ENCODE measurements at regions not wholly inside any gene's neighbourhood (a gene's known extent, or its start where the extent isn't known, plus 50 kb on each side); places are given as distances from the start of the nearest gene placed in this dataset.
"Not testable (repeated sequence)": the region's sequence is repeated elsewhere in the genome, so short reads cannot be mapped to it uniquely, and the experiment has no call there.

DNA sequence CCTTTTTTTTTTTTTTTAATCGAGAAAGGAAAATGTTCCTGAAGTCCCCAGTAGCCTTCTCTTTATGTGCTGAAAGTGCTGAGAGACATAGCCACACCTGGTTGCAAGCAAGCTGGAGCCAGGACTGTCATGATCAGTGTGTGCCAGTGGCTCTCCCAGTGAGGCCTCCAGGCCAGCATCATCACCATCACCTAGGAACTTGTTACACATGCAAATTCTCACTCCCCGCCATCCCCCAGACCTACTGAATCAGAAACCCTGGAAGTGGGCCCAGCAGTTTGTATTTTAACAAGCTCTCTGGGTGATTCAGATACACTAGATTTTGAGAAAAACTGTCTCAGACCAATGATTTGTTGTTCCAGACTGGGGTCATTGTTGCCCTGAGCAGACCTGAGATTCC lies 181.9 kb upstream of the GLRA1 start:
- Histone ChIP-seq H2BK12ac (ENCODE audit: low read length) (no peak overlapping the region), H3K18ac (ENCODE audit: low read length) (no peak overlapping the region), H3K27me3 (ENCODE audit: insufficient read depth, low read length) (no peaks in the 10 kb centered on the region), H3K14ac (ENCODE audit: low read length) (no peak overlapping the region), H3K36me3 (ENCODE audit: control insufficient read depth in 1 of 2, insufficient read depth in 2 of 2, low read length in 2 of 2) (no peaks in the 10 kb centered on the region), H2BK120ac (ENCODE audit: insufficient read depth, low read length, poor library complexity) (no peak overlapping the region), H3K4me1 (ENCODE audit: control insufficient read depth in 1 of 2, insufficient read depth in 2 of 2, low read length in 2 of 2) (peaks cover 0 to 2% of the 10 kb centered on the region in 2 experiments), H3K4me3 (ENCODE audit: low read depth, low read length) (no peak overlapping the region), H2BK5ac (ENCODE audit: low read depth, low read length, poor library complexity) (no peak overlapping the region), H4K91ac (ENCODE audit: low read depth, low read length) (no peak overlapping the region), H3K27ac (ENCODE audit: low read depth, low read length) (no peak overlapping the region), H3K9me3 (ENCODE audit: insufficient read depth, low read depth, low read length) (no peaks in the 10 kb centered on the region), H4K8ac (ENCODE audit: low read depth, low read length) (no peak overlapping the region), H2AK5ac (ENCODE audit: low read length) (no peak overlapping the region), H3K4me2 (ENCODE audit: low read length) (no peak overlapping the region), H2AFZ (ENCODE audit: insufficient read depth, low read length, poor library complexity) (no peak overlapping the region), H4K12ac (ENCODE audit: low read depth, low read length) (no peak overlapping the region), H3K23ac (ENCODE audit: low read length) (no peak overlapping the region), H3K79me2 (ENCODE audit: control insufficient read depth, insufficient read depth, low read length, poor library complexity) (no peaks in the 10 kb centered on the region), H3K4ac (ENCODE audit: low read depth, low read length) (no peak overlapping the region), H3K9ac (ENCODE audit: low read length) (no peak overlapping the region), H3K79me1 (ENCODE audit: low read length) (no peaks in the 10 kb centered on the region)
- WGBS (ENCODE audit: extremely low coverage, insufficient coverage, insufficient read length), result no CpG with 5 or more reads among the region's 2 CpGs
- no peak for DNase-seq

DNA sequence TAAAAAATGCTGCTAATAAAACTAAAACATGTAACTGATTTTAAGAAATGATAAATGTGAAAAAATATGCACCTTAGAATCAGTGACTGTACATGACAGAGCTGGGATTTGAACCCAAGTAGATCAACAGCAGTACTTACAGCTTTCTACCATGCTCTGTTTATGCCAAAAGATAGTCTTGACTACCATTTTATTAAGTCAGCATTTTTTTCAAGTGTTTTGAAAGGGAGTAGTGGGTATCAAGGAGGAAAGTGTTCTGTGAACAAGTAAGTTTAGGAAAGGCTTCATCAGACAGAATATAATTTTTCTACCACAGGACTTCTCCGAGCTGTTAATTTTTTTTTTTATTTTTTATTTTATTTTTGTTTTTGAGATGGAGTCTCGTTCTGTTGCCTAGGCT lies 180.4 kb upstream of the GLRA1 start:
- Histone ChIP-seq H3K18ac (ENCODE audit: low read length) (no peak overlapping the region), H3K79me1 (ENCODE audit: low read length) (no peaks in the 10 kb centered on the region), H2AFZ (ENCODE audit: insufficient read depth, low read length, poor library complexity) (no peak overlapping the region), H3K14ac (ENCODE audit: low read length) (no peak overlapping the region), H3K4me3 (ENCODE audit: low read depth, low read length) (no peak overlapping the region), H3K79me2 (ENCODE audit: control insufficient read depth, insufficient read depth, low read length, poor library complexity) (no peaks in the 10 kb centered on the region), H3K9ac (ENCODE audit: low read length) (no peak overlapping the region), H2BK12ac (ENCODE audit: low read length) (no peak overlapping the region), H4K8ac (ENCODE audit: low read depth, low read length) (no peak overlapping the region), H3K36me3 (ENCODE audit: control insufficient read depth in 1 of 2, insufficient read depth in 2 of 2, low read length in 2 of 2) (no peaks in the 10 kb centered on the region), H2BK5ac (ENCODE audit: low read depth, low read length, poor library complexity) (no peak overlapping the region), H3K27ac (ENCODE audit: low read depth, low read length) (no peak overlapping the region), H3K27me3 (ENCODE audit: insufficient read depth, low read length) (no peaks in the 10 kb centered on the region), H3K4me2 (ENCODE audit: low read length) (no peak overlapping the region), H3K9me3 (ENCODE audit: insufficient read depth, low read depth, low read length) (no peaks in the 10 kb centered on the region), H2BK120ac (ENCODE audit: insufficient read depth, low read length, poor library complexity) (no peak overlapping the region), H4K91ac (ENCODE audit: low read depth, low read length) (no peak overlapping the region), H3K23ac (ENCODE audit: low read length) (no peak overlapping the region), H4K12ac (ENCODE audit: low read depth, low read length) (no peak overlapping the region), H2AK5ac (ENCODE audit: low read length) (no peak overlapping the region), H3K4me1 (ENCODE audit: control insufficient read depth in 1 of 2, insufficient read depth in 2 of 2, low read length in 2 of 2) (peaks cover 0 to 2% of the 10 kb centered on the region in 2 experiments), H3K4ac (ENCODE audit: low read depth, low read length) (no peak overlapping the region)
- WGBS (ENCODE audit: extremely low coverage, insufficient coverage, insufficient read length), result no CpG with 5 or more reads among the region's 2 CpGs
- DNase-seq, result peak in 1 of 2 donors; percentile 2

DNA sequence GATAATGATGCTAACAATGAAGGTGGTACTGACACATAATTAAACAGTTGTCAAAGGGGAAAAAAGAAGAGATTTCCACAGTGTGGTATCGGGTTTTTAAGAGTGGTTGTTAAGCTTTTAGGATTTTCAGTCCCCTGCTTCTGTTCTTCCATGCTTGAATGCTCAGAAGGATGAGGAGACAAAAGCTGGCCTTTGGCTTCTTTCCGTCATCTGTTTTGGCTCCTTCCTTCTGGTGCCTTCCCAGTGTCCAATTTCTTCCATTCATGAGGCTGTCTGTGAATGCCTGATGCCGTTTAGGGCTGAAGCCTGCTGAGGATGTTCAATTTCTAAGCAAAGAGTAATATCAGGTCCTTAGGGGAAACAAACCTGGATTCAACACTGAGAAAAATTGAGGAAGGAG lies 179.6 kb upstream of the GLRA1 start:
- DNase-seq, result no peak
- Histone ChIP-seq H3K36me3 (ENCODE audit: control insufficient read depth in 1 of 2, insufficient read depth in 2 of 2, low read length in 2 of 2) (no peaks in the 10 kb centered on the region), H3K4me1 (ENCODE audit: control insufficient read depth in 1 of 2, insufficient read depth in 2 of 2, low read length in 2 of 2) (peaks cover 0 to 2% of the 10 kb centered on the region in 2 experiments), H3K4me3 (ENCODE audit: low read depth, low read length) (no peak overlapping the region), H2BK120ac (ENCODE audit: insufficient read depth, low read length, poor library complexity) (no peak overlapping the region), H4K91ac (ENCODE audit: low read depth, low read length) (no peak overlapping the region), H3K9ac (ENCODE audit: low read length) (no peak overlapping the region), H3K27ac (ENCODE audit: low read depth, low read length) (no peak overlapping the region), H3K9me3 (ENCODE audit: insufficient read depth, low read depth, low read length) (no peaks in the 10 kb centered on the region), H3K14ac (ENCODE audit: low read length) (no peak overlapping the region), H3K4me2 (ENCODE audit: low read length) (no peak overlapping the region), H4K8ac (ENCODE audit: low read depth, low read length) (no peak overlapping the region), H2BK5ac (ENCODE audit: low read depth, low read length, poor library complexity) (no peak overlapping the region), H3K18ac (ENCODE audit: low read length) (no peak overlapping the region), H4K12ac (ENCODE audit: low read depth, low read length) (no peak overlapping the region), H3K23ac (ENCODE audit: low read length) (no peak overlapping the region), H3K79me1 (ENCODE audit: low read length) (no peaks in the 10 kb centered on the region), H2AK5ac (ENCODE audit: low read length) (no peak overlapping the region), H3K4ac (ENCODE audit: low read depth, low read length) (no peak overlapping the region), H2BK12ac (ENCODE audit: low read length) (no peak overlapping the region), H2AFZ (ENCODE audit: insufficient read depth, low read length, poor library complexity) (no peak overlapping the region), H3K79me2 (ENCODE audit: control insufficient read depth, insufficient read depth, low read length, poor library complexity) (no peaks in the 10 kb centered on the region), H3K27me3 (ENCODE audit: insufficient read depth, low read length) (no peaks in the 10 kb centered on the region)
- WGBS (ENCODE audit: extremely low coverage, insufficient coverage, insufficient read length), result no CpG with 5 or more reads among the region's 3 CpGs

DNA sequence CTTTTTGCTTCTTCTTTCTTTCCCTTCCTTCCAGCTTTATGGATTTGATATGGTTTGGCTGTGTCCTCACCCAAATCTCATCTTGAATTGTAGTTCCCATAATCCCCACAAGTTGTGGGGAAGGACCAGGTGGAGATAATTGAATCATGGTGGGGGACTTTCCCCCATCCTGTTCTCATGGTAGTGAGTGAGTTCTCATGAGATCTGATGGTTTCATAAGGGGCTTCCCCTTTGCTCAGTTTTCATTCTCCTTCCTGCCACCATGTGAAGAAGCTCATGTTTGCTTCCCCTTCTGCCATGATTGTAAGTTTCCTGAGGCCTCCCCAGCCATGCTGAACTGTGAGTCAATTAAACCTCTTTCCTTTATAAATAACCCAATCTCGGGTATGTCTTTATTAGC lies 178.3 kb upstream of the GLRA1 start:
- H3K9ac ChIP-seq (ENCODE audit: low read length); H2BK12ac ChIP-seq (ENCODE audit: low read length); H3K9me3 ChIP-seq (ENCODE audit: insufficient read depth, low read depth, low read length); H3K18ac ChIP-seq (ENCODE audit: low read length); H4K8ac ChIP-seq (ENCODE audit: low read depth, low read length); H3K79me2 ChIP-seq (ENCODE audit: control insufficient read depth, insufficient read depth, low read length, poor library complexity); H3K4me2 ChIP-seq (ENCODE audit: low read length); H3K4me3 ChIP-seq (ENCODE audit: low read depth, low read length); H2BK120ac ChIP-seq (ENCODE audit: insufficient read depth, low read length, poor library complexity); H3K4ac ChIP-seq (ENCODE audit: low read depth, low read length); H3K23ac ChIP-seq (ENCODE audit: low read length); H3K36me3 ChIP-seq (ENCODE audit: control insufficient read depth in 1 of 2, insufficient read depth in 2 of 2, low read length in 2 of 2); DNase-seq; H2AK5ac ChIP-seq (ENCODE audit: low read length); H3K27ac ChIP-seq (ENCODE audit: low read depth, low read length); H2BK5ac ChIP-seq (ENCODE audit: low read depth, low read length, poor library complexity); H3K27me3 ChIP-seq (ENCODE audit: insufficient read depth, low read length); H3K79me1 ChIP-seq (ENCODE audit: low read length); H4K12ac ChIP-seq (ENCODE audit: low read depth, low read length); H2AFZ ChIP-seq (ENCODE audit: insufficient read depth, low read length, poor library complexity); H3K4me1 ChIP-seq (ENCODE audit: control insufficient read depth in 1 of 2, insufficient read depth in 2 of 2, low read length in 2 of 2); H4K91ac ChIP-seq (ENCODE audit: low read depth, low read length); H3K14ac ChIP-seq (ENCODE audit: low read length): not testable (repeated sequence)
- WGBS (ENCODE audit: extremely low coverage, insufficient coverage, insufficient read length), result no CpG with 5 or more reads among the region's 1 CpG

All from trophoblast cell (in vitro differentiated cells and primary cell).